Suprapubic skin (tissue), 4 donors: ENCODE measurements at regions not wholly inside any gene's neighbourhood (a gene's known extent, or its start where the extent isn't known, plus 50 kb on each side); places are given as distances from the start of the nearest gene placed in this dataset.

Experiments used
- CTCF ChIP-seq, 2 donors: fragments of 200-600 bp in 1 of 2; fragments of 450-650 bp in 1 of 2; sonication (generic) in 1 of 2; IDR thresholded peaks; one replicate each; pipeline ENCODE4 v1.5.1; 2016 to 2019; ENCODE audit warnings: antibody characterized with exemption in 2 of 2, mild to moderate bottlenecking in 1 of 2, moderate library complexity in 1 of 2
- EP300 ChIP-seq: sonication (generic); formaldehyde crosslinking; IDR thresholded peaks from one replicate; pipeline ENCODE4 v1.6.1; 2017; ENCODE audit warnings: antibody characterized with exemption
- POLR2A ChIP-seq, 2 donors: fragments of 450-650 bp; IDR thresholded peaks; one replicate each; pipeline ENCODE4 v1.6.1; 2017; ENCODE audit warnings: antibody characterized with exemption in 2 of 2, mild to moderate bottlenecking in 2 of 2, moderate library complexity in 2 of 2
- POLR2AphosphoS5 ChIP-seq, 3 donors: sonication (generic); formaldehyde crosslinking; IDR thresholded peaks; one replicate each; pipeline ENCODE4 v1.6.1; 2017; ENCODE audit warnings: antibody characterized with exemption in 3 of 3

GRCh38 chr15:53445531-53445930 lies 313.9 kb downstream of the WDR72 start:
- no peak for TF ChIP-seq CTCF (IDR thresholded peaks at IDR 0.05)
- TF ChIP-seq POLR2A (IDR thresholded peaks at IDR 0.05): no peak
- no peak for TF ChIP-seq EP300
- no peak for TF ChIP-seq POLR2AphosphoS5 (IDR thresholded peaks at IDR 0.05)
